Memory B cell (primary cell): ENCODE measurements at regions not wholly inside any gene's neighbourhood (a gene's known extent, or its start where the extent isn't known, plus 50 kb on each side); places are given as distances from the start of the nearest gene placed in this dataset.

Experiments used
- ATAC-seq: fragments of 150-1000 bp; cut with Tn5 transposase; 2 replicates; pipeline ENCODE4 v1.10.0; 2021; ENCODE audit warnings: low read depth, mild to moderate bottlenecking, moderate library complexity
- DNase-seq, 2 donors: peaks; one replicate each; pipeline ENCODE4 v3.0.0; 2022; ENCODE audit warnings: low spot score in 2 of 2
- H3K27ac Mint-ChIP-seq: one replicate; pipeline ENCODE4 v1.8.0; 2022; ENCODE audit warnings: mild to moderate bottlenecking, moderate library complexity, mixed read lengths
- H3K27me3 Mint-ChIP-seq: one replicate; pipeline ENCODE4 v1.8.0; 2022; ENCODE audit warnings: mixed read lengths
- H3K36me3 Mint-ChIP-seq: one replicate; pipeline ENCODE4 v1.8.0; 2022; ENCODE audit warnings: mild to moderate bottlenecking, mixed read lengths
- H3K4me1 Mint-ChIP-seq: one replicate; pipeline ENCODE4 v1.8.0; 2022; ENCODE audit warnings: mixed read lengths
- H3K4me3 Mint-ChIP-seq: one replicate; pipeline ENCODE4 v1.8.0; 2022; ENCODE audit warnings: mild to moderate bottlenecking, moderate library complexity, mixed read lengths
- H3K9me3 Mint-ChIP-seq: one replicate; pipeline ENCODE4 v1.8.0; 2022; ENCODE audit warnings: mixed read lengths

DNA sequence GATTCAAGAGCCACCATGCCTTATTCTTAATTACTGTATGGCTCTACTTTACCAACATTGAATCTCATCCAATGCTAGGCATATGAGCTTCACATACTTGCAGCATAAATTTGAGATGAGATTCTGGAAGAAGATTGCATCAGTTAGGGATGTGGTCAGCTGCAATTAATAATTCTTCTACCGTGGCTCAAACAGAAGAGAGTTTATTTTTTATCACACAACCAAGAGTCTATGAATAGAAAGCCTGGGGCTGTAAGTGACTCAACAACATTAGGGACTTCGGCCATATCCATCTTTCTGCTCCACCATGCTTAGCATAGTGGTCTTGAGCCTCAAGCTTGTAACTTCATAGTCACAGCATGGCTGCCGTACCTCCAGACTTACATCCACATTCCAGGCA is 179.4 kb upstream of the IRX6 start:
- no peaks in the 10 kb centered on the region for H3K4me1 Mint-ChIP-seq
- H3K27me3 Mint-ChIP-seq, result no peaks in the 10 kb centered on the region
- H3K36me3 Mint-ChIP-seq, result no peaks in the 10 kb centered on the region
- no peak overlapping the region for H3K27ac Mint-ChIP-seq
- peaks cover 2% of the 10 kb centered on the region for H3K9me3 Mint-ChIP-seq
- no peak for DNase-seq
- H3K4me3 Mint-ChIP-seq, result no peak overlapping the region
- no peak for ATAC-seq

DNA sequence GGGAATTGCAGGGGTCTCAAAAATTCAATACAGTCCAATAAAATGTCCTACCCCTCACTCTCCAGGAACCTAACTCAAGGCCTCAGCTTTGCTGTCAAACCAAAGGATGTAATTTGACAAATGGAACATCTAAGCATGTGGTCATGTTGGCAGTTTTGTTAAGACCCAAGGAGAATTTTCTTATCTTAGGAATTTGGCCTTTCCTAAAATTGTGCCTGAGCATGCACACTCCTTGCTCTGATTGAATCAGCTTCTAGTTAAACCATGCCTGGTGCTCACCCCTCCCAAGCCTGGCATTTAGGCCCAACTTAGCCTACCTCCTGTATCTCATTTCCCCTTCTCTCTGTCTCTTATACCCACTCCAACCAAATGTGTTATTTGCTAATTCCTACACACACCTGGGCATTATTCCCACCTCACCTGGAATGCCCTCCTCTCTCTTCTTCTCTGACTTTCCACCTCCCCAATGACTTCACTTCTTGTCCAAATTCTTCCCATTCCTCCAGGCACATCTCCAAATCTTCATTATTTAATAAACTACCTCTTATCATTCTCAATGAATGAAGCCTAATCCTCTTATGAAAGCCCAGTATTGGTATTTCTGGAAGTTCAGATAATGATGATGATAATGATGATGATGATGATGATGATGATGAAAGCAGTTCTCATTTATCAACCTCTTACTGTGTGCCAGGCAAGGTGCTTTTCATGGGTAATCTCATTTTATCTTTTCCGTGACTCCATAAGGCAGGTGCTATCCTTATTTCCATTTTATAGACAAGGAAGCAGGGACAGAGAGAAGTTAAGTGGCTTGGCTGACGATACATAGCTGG is 178.0 kb upstream of the IRX6 start:
- Mint-ChIP-seq H3K27ac (no peak overlapping the region), H3K9me3 (peaks cover 2% of the 10 kb centered on the region), H3K4me1 (no peaks in the 10 kb centered on the region), H3K27me3 (no peaks in the 10 kb centered on the region), H3K36me3 (no peaks in the 10 kb centered on the region), H3K4me3 (no peak overlapping the region)
- ATAC-seq, result no peak
- DNase-seq, result no peak

DNA sequence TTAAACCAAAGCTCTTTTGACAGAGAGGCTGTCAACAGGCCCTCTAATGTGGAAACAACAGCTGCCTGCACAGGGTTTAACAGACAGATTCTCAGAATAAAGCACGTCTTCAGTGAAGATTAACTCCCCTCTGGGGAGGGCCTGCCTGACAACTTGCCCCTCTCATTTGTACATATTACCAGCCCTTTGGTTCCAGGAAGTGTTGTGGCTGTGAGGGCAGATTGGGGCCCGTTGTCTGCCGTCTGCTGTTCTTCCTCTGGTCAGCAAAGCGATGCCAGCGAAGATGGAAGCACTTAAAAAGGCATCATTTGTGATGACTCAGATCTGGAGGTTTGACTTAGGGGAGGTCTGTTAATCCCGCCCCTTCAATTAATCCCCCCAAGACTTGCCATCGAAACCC is 177.0 kb upstream of the IRX6 start:
- DNase-seq (no peak), ATAC-seq (no peak)
- Mint-ChIP-seq H3K4me3 (no peak overlapping the region), H3K27ac (no peak overlapping the region), H3K4me1 (no peaks in the 10 kb centered on the region), H3K9me3 (peaks cover 2% of the 10 kb centered on the region), H3K36me3 (no peaks in the 10 kb centered on the region), H3K27me3 (no peaks in the 10 kb centered on the region)

DNA sequence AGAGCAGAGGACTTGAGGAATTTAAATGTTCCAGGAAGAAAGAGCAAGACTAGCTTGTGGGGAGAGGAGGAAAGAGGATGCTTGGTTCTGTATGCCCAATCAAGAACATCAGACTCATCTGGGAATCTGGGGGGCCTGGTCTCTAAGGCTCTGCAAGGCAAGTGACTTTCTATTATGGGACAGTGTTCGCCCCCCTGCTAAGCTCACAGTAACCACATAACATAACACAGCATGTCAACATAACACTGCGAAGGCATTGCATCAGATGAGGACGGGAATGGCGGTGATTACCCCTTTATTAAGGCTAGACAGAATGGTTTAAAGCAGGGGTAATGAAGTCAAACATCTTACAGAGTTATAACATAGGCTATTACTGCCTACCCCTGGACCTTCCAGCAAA is 176.6 kb upstream of the IRX6 start:
- Mint-ChIP-seq H3K4me3 (no peak overlapping the region), H3K27me3 (no peaks in the 10 kb centered on the region), H3K36me3 (no peaks in the 10 kb centered on the region), H3K27ac (no peak overlapping the region), H3K4me1 (no peaks in the 10 kb centered on the region), H3K9me3 (peaks cover 2% of the 10 kb centered on the region)
- ATAC-seq, result no peak
- DNase-seq, result no peak

DNA sequence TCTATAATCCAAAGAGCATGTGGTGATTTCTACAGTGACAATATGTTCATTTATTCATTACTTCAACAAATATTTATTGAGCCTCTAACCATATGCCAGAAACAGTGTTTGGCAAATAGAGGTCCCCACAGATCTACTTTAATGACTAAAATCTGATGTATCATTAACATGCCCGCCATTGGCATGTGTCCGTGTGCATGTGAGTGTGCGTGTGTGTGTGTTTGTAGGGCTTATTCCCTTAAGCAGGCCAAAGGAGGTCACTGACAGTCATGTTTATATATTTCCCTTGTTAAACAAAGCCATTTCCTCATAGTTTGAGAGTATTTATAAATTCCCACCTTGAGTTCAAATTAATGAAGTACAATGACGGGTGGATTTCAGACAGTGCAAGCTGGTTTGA is 174.4 kb upstream of the IRX6 start:
- no peak for DNase-seq
- Mint-ChIP-seq H3K9me3 (peaks cover 1% of the 10 kb centered on the region), H3K36me3 (no peaks in the 10 kb centered on the region), H3K27me3 (peaks cover 5% of the 10 kb centered on the region), H3K27ac (no peak overlapping the region), H3K4me3 (no peak overlapping the region), H3K4me1 (no peaks in the 10 kb centered on the region)
- no peak for ATAC-seq

DNA sequence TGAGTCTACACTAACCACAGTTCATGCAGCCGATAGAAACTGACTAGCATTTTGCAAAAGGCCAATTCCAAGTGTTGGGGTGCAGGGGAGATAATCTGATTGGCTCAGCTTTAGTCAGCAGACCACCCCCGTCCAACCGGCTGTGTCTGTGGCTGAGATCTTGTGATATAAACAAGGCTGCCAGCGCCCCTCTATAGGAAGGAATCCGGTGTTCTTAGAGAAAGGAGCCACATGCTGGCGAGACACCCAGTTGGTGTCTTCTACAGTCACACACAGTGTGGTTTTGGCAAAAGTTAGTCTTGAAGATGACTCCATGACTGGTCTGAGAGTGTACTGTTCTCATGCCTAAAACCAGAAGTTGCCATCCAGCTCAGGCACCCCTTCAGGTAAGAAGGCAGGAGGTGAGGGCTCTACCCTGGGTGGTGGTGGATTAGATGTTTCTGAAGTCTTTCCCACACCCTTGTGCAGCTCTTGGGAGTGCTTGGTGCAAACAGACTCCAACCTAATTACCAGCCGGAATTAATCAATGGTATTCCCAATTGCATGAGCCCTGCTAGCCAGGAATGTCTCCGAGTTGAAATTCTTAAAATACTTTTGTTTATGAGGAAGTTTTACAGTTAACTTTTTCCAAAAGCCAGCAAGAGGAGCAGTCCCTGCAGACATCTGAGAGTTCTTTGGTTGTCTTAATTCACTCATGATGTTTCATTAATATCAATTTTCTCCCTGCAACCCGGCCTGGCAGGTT is 172.3 kb upstream of the IRX6 start:
- DNase-seq (no peak), ATAC-seq (no peak)
- Mint-ChIP-seq H3K27ac (no peak overlapping the region), H3K9me3 (no peaks in the 10 kb centered on the region), H3K36me3 (no peaks in the 10 kb centered on the region), H3K4me1 (no peaks in the 10 kb centered on the region), H3K27me3 (peaks cover 5% of the 10 kb centered on the region), H3K4me3 (no peak overlapping the region)

DNA sequence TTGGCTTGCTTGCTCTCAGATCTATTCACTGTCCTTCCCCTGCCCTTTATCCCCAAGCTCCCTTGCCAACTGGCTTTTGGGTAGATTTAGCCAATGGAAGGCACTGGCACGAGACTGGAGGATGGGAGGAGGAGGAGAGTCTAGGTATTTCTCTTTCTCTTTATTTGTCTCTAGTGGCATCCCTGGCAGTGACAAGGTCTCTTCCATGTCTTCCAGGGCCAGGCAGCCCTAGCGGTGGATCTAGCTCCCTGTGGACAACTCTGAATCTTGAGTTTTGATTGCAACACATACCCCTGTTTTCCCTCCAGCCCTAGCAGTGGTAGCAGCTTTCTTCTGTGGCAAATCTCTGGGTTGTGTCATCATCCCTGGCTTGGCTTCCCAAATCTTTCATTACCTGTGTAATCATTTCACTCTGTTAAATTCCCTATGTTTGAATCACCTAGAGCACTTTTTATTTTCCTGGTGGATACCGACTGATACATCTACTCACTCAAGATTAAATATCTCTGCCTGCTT is 171.1 kb upstream of the IRX6 start:
- no peak overlapping the region for H3K27ac Mint-ChIP-seq

DNA sequence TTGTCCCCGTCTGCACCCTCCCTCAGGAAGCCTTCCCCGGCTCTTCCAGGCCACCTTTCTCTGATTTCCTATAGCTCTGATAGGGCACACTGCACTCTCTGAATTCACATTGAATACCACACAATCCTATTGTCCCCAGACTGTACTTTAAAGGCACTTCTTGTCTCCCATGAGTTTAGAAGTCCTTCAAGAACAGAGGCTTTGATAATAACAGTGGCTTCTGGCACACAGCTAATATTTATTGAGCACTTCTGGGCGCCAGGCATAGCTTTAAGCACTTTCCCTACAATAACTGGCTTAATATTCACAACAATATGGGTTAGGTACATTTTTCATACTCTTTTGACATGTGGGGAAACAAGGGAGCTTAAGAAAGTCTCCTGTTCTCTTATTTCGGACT is 169.7 kb upstream of the IRX6 start:
- Mint-ChIP-seq H3K4me1 (no peaks in the 10 kb centered on the region), H3K36me3 (no peaks in the 10 kb centered on the region), H3K9me3 (peaks cover 3% of the 10 kb centered on the region), H3K27me3 (peaks cover 5% of the 10 kb centered on the region), H3K27ac (no peak overlapping the region), H3K4me3 (no peak overlapping the region)
- ATAC-seq (no peak), DNase-seq (no peak)

More for the DNA sequence above, 171.1 kb upstream of the IRX6 start:
- no peak for DNase-seq
- Mint-ChIP-seq H3K9me3 (peaks cover 2% of the 10 kb centered on the region), H3K4me3 (no peak overlapping the region), H3K4me1 (no peaks in the 10 kb centered on the region), H3K36me3 (no peaks in the 10 kb centered on the region), H3K27me3 (peaks cover 5% of the 10 kb centered on the region)
- no peak for ATAC-seq

DNA sequence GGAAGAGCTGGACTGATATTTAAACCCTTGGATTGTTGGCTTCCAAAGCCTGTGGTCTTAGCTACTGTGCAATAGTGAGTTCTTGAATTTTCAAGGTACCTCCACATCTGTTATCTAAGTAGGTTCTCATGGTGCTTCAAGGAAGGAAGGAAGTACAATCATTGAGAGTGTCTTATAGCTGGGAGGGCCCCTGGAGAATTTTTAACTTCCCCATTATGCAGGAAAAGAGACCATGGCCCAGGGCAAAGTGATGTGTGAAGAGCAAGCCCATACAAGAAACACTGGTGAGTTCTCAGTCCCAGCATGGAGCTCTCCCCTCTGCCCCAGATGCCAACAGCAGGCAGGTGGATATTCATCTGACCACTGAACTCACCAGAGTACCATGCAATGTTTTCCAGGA is 169.0 kb upstream of the IRX6 start:
- ATAC-seq, result no peak

DNA sequence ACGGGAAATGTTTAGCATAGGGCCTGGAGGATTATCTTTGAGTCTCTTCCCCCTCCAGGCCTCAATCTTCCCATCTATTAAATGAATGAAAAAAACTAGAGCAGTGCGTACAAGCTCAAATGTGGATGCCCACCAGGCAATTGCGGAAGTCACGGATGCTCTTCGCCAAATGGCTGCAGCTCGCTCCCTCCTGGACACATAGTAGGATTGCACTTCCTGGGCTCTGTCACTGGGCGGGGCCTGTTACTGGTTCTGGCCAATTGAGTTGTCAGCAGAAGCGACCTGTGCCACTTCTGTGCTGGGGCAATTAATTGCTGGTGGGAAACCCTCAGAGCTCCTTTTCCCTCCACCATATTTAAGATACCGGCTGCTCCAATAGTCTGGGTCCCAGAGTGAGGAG is 168.2 kb upstream of the IRX6 start:
- DNase-seq (no peak), ATAC-seq (no peak)

More for the DNA sequence above, 169.0 kb upstream of the IRX6 start:
- Mint-ChIP-seq H3K4me3 (no peak overlapping the region), H3K36me3 (no peaks in the 10 kb centered on the region), H3K4me1 (no peaks in the 10 kb centered on the region), H3K9me3 (peaks cover 3% of the 10 kb centered on the region), H3K27me3 (peaks cover 5% of the 10 kb centered on the region), H3K27ac (no peak overlapping the region)
- no peak for DNase-seq

DNA sequence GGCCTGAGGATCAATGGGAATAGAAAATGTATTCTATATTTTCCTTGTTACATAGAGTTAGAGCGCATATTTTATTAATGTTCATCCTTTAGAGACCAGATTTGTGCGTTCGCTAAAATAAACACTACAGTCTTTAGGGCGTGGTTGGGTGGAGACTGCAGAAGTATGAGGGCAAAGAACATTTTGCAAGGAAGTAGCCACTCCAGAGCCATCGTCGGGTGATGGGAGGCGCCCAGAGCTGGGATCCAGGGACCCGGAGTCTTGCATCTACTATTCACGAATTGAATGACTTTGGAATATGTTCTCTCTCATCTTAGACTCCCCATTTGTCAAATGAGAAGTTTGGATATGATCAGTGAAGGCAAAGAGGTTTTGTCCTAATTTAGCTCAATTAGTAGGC is 154.2 kb upstream of the IRX6 start:
- DNase-seq (no peak), ATAC-seq (no peak)
- Mint-ChIP-seq H3K27me3 (no peaks in the 10 kb centered on the region), H3K9me3 (no peaks in the 10 kb centered on the region), H3K4me1 (no peaks in the 10 kb centered on the region), H3K4me3 (no peak overlapping the region), H3K36me3 (no peaks in the 10 kb centered on the region), H3K27ac (no peak overlapping the region)

More for the DNA sequence above, 168.2 kb upstream of the IRX6 start:
- Mint-ChIP-seq H3K4me3 (no peak overlapping the region), H3K27ac (no peak overlapping the region), H3K27me3 (peaks cover 5% of the 10 kb centered on the region), H3K4me1 (no peaks in the 10 kb centered on the region), H3K9me3 (peaks cover 3% of the 10 kb centered on the region), H3K36me3 (no peaks in the 10 kb centered on the region)

DNA sequence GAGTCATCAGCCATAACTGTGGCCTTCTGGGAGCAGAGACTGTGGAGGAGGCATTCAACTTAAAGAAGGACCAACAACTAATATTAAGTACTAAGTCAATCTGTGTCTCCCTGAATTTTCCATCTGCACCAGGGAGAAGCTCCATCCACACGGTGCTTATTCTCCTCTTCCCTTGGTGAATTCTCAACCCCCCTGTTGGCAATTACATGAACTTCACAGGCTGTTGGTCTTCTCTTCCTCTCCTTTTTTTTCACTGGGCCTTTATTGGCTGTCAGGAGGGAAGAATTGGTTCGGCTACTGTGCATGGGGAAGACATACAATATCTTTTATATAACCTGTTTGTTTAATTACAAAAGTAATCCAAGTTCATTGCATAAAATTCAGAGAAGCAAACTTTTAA is 152.8 kb upstream of the IRX6 start:
- no peak overlapping the region for H3K27ac Mint-ChIP-seq
- ATAC-seq, result no peak
- no peaks in the 10 kb centered on the region for H3K27me3 Mint-ChIP-seq
- H3K4me1 Mint-ChIP-seq, result no peaks in the 10 kb centered on the region
- DNase-seq, result no peak
- H3K36me3 Mint-ChIP-seq, result no peaks in the 10 kb centered on the region
- H3K4me3 Mint-ChIP-seq, result no peak overlapping the region
- no peaks in the 10 kb centered on the region for H3K9me3 Mint-ChIP-seq

DNA sequence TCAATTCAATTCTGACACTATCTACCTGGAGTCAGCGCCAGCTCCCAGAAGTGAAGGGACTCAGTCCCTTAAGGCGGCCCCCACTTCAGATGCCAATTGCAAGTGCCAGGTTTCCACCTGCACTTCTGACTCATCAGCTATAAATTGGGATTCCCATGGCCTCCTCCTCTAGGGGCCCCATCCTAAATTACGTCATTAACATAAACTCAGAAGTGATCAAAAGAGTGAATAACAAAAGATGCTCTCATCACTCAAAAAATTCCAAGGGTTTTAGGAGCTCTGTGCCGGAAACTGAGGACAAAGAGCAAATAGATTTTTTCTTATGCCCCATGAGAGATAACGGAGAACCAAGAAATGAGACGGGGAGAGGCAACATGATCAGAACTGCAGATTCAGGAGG is 148.6 kb upstream of the IRX6 start:
- DNase-seq (no peak), ATAC-seq (no peak)
- Mint-ChIP-seq H3K4me3 (no peak overlapping the region), H3K4me1 (no peaks in the 10 kb centered on the region), H3K36me3 (no peaks in the 10 kb centered on the region), H3K27ac (no peak overlapping the region), H3K9me3 (peaks cover 2% of the 10 kb centered on the region), H3K27me3 (no peaks in the 10 kb centered on the region)

DNA sequence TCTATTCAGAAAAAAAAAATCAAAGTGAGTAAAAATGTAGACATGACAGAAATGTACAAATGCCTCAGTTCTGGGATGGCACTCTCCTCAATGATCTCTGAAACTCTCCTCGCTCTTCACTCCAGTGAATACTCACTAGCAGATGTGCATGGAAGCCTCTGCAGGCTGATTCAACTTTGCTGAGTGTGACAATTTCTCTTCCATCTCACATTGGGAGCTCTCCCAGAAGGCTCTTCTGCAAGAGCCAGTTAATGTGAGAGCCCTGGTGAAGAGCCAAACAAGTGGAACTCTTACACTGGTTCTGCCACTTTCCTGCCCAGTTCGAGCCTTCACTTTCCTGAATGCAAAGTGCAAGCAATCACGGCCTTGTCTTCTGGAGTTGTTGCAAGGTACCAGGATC is 147.1 kb upstream of the IRX6 start:
- H3K9me3 Mint-ChIP-seq, result peaks cover 2% of the 10 kb centered on the region
- no peaks in the 10 kb centered on the region for H3K4me1 Mint-ChIP-seq
- DNase-seq (no peak), ATAC-seq (no peak)
- H3K4me3 Mint-ChIP-seq, result no peak overlapping the region
- H3K27ac Mint-ChIP-seq, result no peak overlapping the region
- H3K36me3 Mint-ChIP-seq, result no peaks in the 10 kb centered on the region
- H3K27me3 Mint-ChIP-seq, result no peaks in the 10 kb centered on the region
